GM23248 (cell line): ENCODE measurements at regions not wholly inside any gene's neighbourhood (a gene's known extent, or its start where the extent isn't known, plus 50 kb on each side); places are given as distances from the start of the nearest gene placed in this dataset.

Experiments used
- DNase-seq: peaks from one replicate; pipeline ENCODE4 v3.0.0-alpha.2; 2015
- H2AFZ ChIP-seq: fragments of 200-600 bp; sonication (generic); 2 replicates; pipeline ENCODE4 v1.6.1; 2016; ENCODE audit warnings: antibody characterized with exemption
- H3F3A ChIP-seq: fragments of 200-600 bp; sonication (generic); 2 replicates; pipeline ENCODE4 v1.6.1; 2016; ENCODE audit warnings: mild to moderate bottlenecking, antibody characterized with exemption, mixed run types; ENCODE audit not compliant: insufficient read depth
- H3K27ac ChIP-seq: fragments of 200-600 bp; sonication (generic); 2 replicates; pipeline ENCODE4 v1.5.1; 2016; ENCODE audit warnings: mild to moderate bottlenecking
- H3K27me3 ChIP-seq: fragments of 200-600 bp; sonication (generic); replicated peaks from 2 replicates; pipeline ENCODE4 v1.6.1; 2016; ENCODE audit warnings: mild to moderate bottlenecking; ENCODE audit not compliant: insufficient read depth
- H3K36me3 ChIP-seq: fragments of 200-600 bp; sonication (generic); 2 replicates; pipeline ENCODE4 v1.6.1; 2016; ENCODE audit warnings: low read depth, mild to moderate bottlenecking
- H3K4me1 ChIP-seq: fragments of 200-600 bp; sonication (generic); 2 replicates; pipeline ENCODE4 v1.6.1; 2016; ENCODE audit warnings: mild to moderate bottlenecking; ENCODE audit not compliant: insufficient read depth
- H3K4me2 ChIP-seq: fragments of 200-600 bp; sonication (generic); one replicate; pipeline ENCODE4 v1.6.1; 2016; ENCODE audit warnings: mild to moderate bottlenecking; ENCODE audit not compliant: unreplicated experiment
- H3K4me3 ChIP-seq: fragments of 200-600 bp; sonication (generic); 2 replicates; pipeline ENCODE4 v1.5.1; 2016; ENCODE audit warnings: mild to moderate bottlenecking
- H3K79me2 ChIP-seq: fragments of 200-600 bp; sonication (generic); 2 replicates; pipeline ENCODE4 v1.6.1; 2016; ENCODE audit warnings: mild to moderate bottlenecking; ENCODE audit not compliant: insufficient read depth
- H3K9ac ChIP-seq: fragments of 200-600 bp; sonication (generic); 2 replicates; pipeline ENCODE4 v1.6.1; 2016; ENCODE audit warnings: mild to moderate bottlenecking
- H3K9me2 ChIP-seq: fragments of 200-600 bp; sonication (generic); 2 replicates; pipeline ENCODE4 v1.6.1; 2016; ENCODE audit warnings: mixed run types, mild to moderate bottlenecking, moderate library complexity; ENCODE audit not compliant: insufficient read depth
- H3K9me3 ChIP-seq: fragments of 200-600 bp; sonication (generic); one replicate; pipeline ENCODE4 v1.6.1; 2017; ENCODE audit warnings: low read depth
- H4K20me1 ChIP-seq: fragments of 200-600 bp; sonication (generic); 2 replicates; pipeline ENCODE4 v1.6.0; 2016; ENCODE audit not compliant: insufficient read depth
- EZH2 ChIP-seq: fragments of 200-600 bp; sonication (generic); IDR thresholded peaks from 2 replicates; pipeline ENCODE4 v1.6.1; 2018; ENCODE audit warnings: antibody characterized with exemption, mild to moderate bottlenecking; ENCODE audit not compliant: insufficient read depth, poor library complexity, severe bottlenecking
- EZH2phosphoT487 ChIP-seq: fragments of 200-600 bp; sonication (generic); IDR thresholded peaks from 2 replicates; pipeline ENCODE4 v1.6.1; 2018; ENCODE audit warnings: antibody characterized with exemption, moderate library complexity, mild to moderate bottlenecking, low read depth; ENCODE audit not compliant: insufficient read depth
- WGBS, 2 experiments: methylation state at CpG; one replicate each; pipeline ENCODE4 v1.1.6; 2015 to 2017; ENCODE audit warnings: low lambda C conversion rate in 2 of 2, low coverage in 1 of 2; ENCODE audit errors: missing lambda C conversion rate in 2 of 2; 5-methylcytosine and 5-hydroxymethylcytosine counted together
- in situ Hi-C: fragments of 300-500 bp; cut with MboI; formaldehyde crosslinking; loops from 2 replicates; pipeline ENCODE4 v1.15.0; 2020

- H3K9me3 ChIP-seq: no peaks in the 10 kb centered on the region
- H3K9me2 ChIP-seq: no peaks in the 10 kb centered on the region
- in situ Hi-C loops: no loop called here
- H2AFZ ChIP-seq: no peak overlapping the region
- H3K27me3 ChIP-seq: no peaks in the 10 kb centered on the region
- H3K9ac ChIP-seq: no peak overlapping the region
- H3K36me3 ChIP-seq: no peaks in the 10 kb centered on the region
- no peaks in the 10 kb centered on the region for H3K79me2 ChIP-seq
- no peak for TF ChIP-seq EZH2phosphoT487
- TF ChIP-seq EZH2: no peak
- no peak overlapping the region for H3K4me2 ChIP-seq
- H4K20me1 ChIP-seq: no peaks in the 10 kb centered on the region
- H3K27ac ChIP-seq: no peak overlapping the region
- no peak for DNase-seq
- no peak overlapping the region for H3K4me3 ChIP-seq
- H3K4me1 ChIP-seq: no peaks in the 10 kb centered on the region
- H3F3A ChIP-seq: no peaks in the 10 kb centered on the region
- 9 to 10% methylated on average over 3 of the region's 3 CpGs for WGBS, 2 experiments
These were observed 366.9 kb downstream of the KIF4B start for GRCh38 chr5:155380480-155380879.

- H3K4me1 ChIP-seq: no peaks in the 10 kb centered on the region
- no peak overlapping the region for H2AFZ ChIP-seq
- H3K27me3 ChIP-seq: no peaks in the 10 kb centered on the region
- no peaks in the 10 kb centered on the region for H3F3A ChIP-seq
- no peak for DNase-seq
- in situ Hi-C loops: no loop called here
- H3K4me2 ChIP-seq: no peak overlapping the region
- TF ChIP-seq EZH2phosphoT487 (no peak), EZH2 (no peak)
- H3K79me2 ChIP-seq: no peaks in the 10 kb centered on the region
- H3K27ac ChIP-seq: no peak overlapping the region
- no peak overlapping the region for H3K9ac ChIP-seq
- H3K4me3 ChIP-seq: no peak overlapping the region
- no peaks in the 10 kb centered on the region for H3K9me3 ChIP-seq
- H3K36me3 ChIP-seq: no peaks in the 10 kb centered on the region
- no peaks in the 10 kb centered on the region for H4K20me1 ChIP-seq
- no peaks in the 10 kb centered on the region for H3K9me2 ChIP-seq
These were observed 368.1 kb downstream of the KIF4B start for GRCh38 chr5:155381654-155382053.

- no peaks in the 10 kb centered on the region for H3F3A ChIP-seq
- no peaks in the 10 kb centered on the region for H3K36me3 ChIP-seq
- no peaks in the 10 kb centered on the region for H3K9me2 ChIP-seq
- H4K20me1 ChIP-seq: no peaks in the 10 kb centered on the region
- in situ Hi-C loops: no loop called here
- 21 to 23% methylated on average over 4 of the region's 4 CpGs for WGBS, 2 experiments
- no peak overlapping the region for H3K4me2 ChIP-seq
- DNase-seq: no peak
- H3K4me1 ChIP-seq: no peaks in the 10 kb centered on the region
- no peak overlapping the region for H3K4me3 ChIP-seq
- TF ChIP-seq EZH2phosphoT487 (no peak), EZH2 (no peak)
- H3K79me2 ChIP-seq: no peaks in the 10 kb centered on the region
- no peaks in the 10 kb centered on the region for H3K27me3 ChIP-seq
- H3K27ac ChIP-seq: no peak overlapping the region
- no peak overlapping the region for H2AFZ ChIP-seq
- H3K9ac ChIP-seq: no peak overlapping the region
- no peaks in the 10 kb centered on the region for H3K9me3 ChIP-seq
These were observed 375.9 kb downstream of the KIF4B start for GRCh38 chr5:155389498-155389897.

GRCh38 chr5:155394727-155395126, 381.2 kb downstream of the KIF4B start:
- DNase-seq: no peak
- Histone ChIP-seq H3F3A (no peaks in the 10 kb centered on the region), H3K9me2 (no peaks in the 10 kb centered on the region), H3K27me3 (no peaks in the 10 kb centered on the region), H3K9me3 (no peaks in the 10 kb centered on the region), H3K79me2 (no peaks in the 10 kb centered on the region), H3K4me3 (no peak overlapping the region), H2AFZ (no peak overlapping the region), H3K27ac (no peak overlapping the region), H3K4me1 (no peaks in the 10 kb centered on the region), H3K4me2 (no peak overlapping the region), H4K20me1 (no peaks in the 10 kb centered on the region), H3K9ac (no peak overlapping the region), H3K36me3 (no peaks in the 10 kb centered on the region)
- TF ChIP-seq EZH2phosphoT487 (no peak), EZH2 (no peak)
- in situ Hi-C loops: no loop called here

- Histone ChIP-seq H3K36me3 (no peaks in the 10 kb centered on the region), H4K20me1 (no peaks in the 10 kb centered on the region), H2AFZ (no peak overlapping the region), H3K4me1 (no peaks in the 10 kb centered on the region), H3K9me3 (no peaks in the 10 kb centered on the region), H3K27me3 (no peaks in the 10 kb centered on the region), H3K27ac (no peak overlapping the region), H3K9ac (no peak overlapping the region), H3K4me3 (no peak overlapping the region), H3F3A (no peaks in the 10 kb centered on the region), H3K9me2 (no peaks in the 10 kb centered on the region), H3K4me2 (no peak overlapping the region), H3K79me2 (no peaks in the 10 kb centered on the region)
- in situ Hi-C loops: no loop called here
- WGBS, 2 experiments: 26 to 28% methylated on average over 5 of the region's 5 CpGs
- TF ChIP-seq EZH2: no peak
- no peak for TF ChIP-seq EZH2phosphoT487
- DNase-seq: no peak
These were observed 389.5 kb downstream of the KIF4B start for GRCh38 chr5:155402927-155403640.
